ENCODE measurements at regions not wholly inside any gene's neighbourhood (a gene's known extent, or its start where the extent isn't known, plus 50 kb on each side); places are given as distances from the start of the nearest gene placed in this dataset.
A peak's percentile ranks its signal among the peaks of the same experiment; 100 is the strongest.
"Not testable (repeated sequence)": the region's sequence is repeated elsewhere in the genome, so short reads cannot be mapped to it uniquely, and the experiment has no call there.

GRCh38 chr6:15108383-15108715, 137.5 kb upstream of the JARID2 start:
- Histone ChIP-seq H3K27ac (ENCODE audit: low read length, poor library complexity, severe bottlenecking) (no peak overlapping the region), H3K14ac (ENCODE audit: low read length in 2 of 2) (no peak overlapping the region), H4K8ac (ENCODE audit: low read length) (no peak overlapping the region), H2AK5ac (ENCODE audit: low read length, severe bottlenecking) (no peak overlapping the region), H3K4ac (ENCODE audit: low read depth in 1 of 2, low read length in 2 of 2) (no peak overlapping the region), H3K4me2 (ENCODE audit: low read length, poor library complexity, severe bottlenecking) (no peak overlapping the region), H2BK12ac (ENCODE audit: low read length in 2 of 2) (no peak overlapping the region), H2AFZ (ENCODE audit: low read depth, low read length) (no peak overlapping the region), H3K4me1 (ENCODE audit: control insufficient read depth, insufficient read depth, low read depth, low read length) (no peaks in the 10 kb centered on the region), H3K9ac (ENCODE audit: low read length) (no peak overlapping the region), H3K23ac (ENCODE audit: low read length in 2 of 2) (no peak overlapping the region), H3K79me1 (replicated peaks; ENCODE audit: low read length, poor library complexity, severe bottlenecking) (no peaks in the 10 kb centered on the region), H4K91ac (ENCODE audit: low read length) (no peak overlapping the region), H3K36me3 (ENCODE audit: control insufficient read depth in 1 of 2, insufficient read depth in 2 of 2, low read depth in 1 of 2, low read length in 2 of 2) (no peaks in the 10 kb centered on the region), H3K4me3 (ENCODE audit: insufficient read depth in 1 of 2, low read depth in 1 of 2, low read length in 2 of 2) (no peak overlapping the region), H2BK120ac (ENCODE audit: low read depth, low read length) (no peak overlapping the region), H3K18ac (ENCODE audit: low read depth in 1 of 2, low read length in 2 of 2) (no peak overlapping the region), H2BK5ac (ENCODE audit: low read depth, low read length, poor library complexity, severe bottlenecking) (no peak overlapping the region), H3K27me3 (ENCODE audit: control insufficient read depth in 1 of 2, insufficient read depth in 1 of 2, low read length in 2 of 2) (peaks cover 0 to 4% of the 10 kb centered on the region in 2 experiments), H3K9me3 (ENCODE audit: control insufficient read depth, low read length) (peaks cover 5% of the 10 kb centered on the region), H2BK15ac (ENCODE audit: low read depth, poor library complexity, severe bottlenecking) (no peak overlapping the region)
- DNase-seq, result no peak
- WGBS, result 95% methylated on average over 2 of the region's 2 CpGs

- DNase-seq, result peak; percentile 54
- Histone ChIP-seq H3K4me3 (ENCODE audit: insufficient read depth in 1 of 2, low read depth in 1 of 2, low read length in 2 of 2) (no peak overlapping the region), H2AK5ac (ENCODE audit: low read length, severe bottlenecking) (no peak overlapping the region), H3K36me3 (ENCODE audit: control insufficient read depth in 1 of 2, insufficient read depth in 2 of 2, low read depth in 1 of 2, low read length in 2 of 2) (no peaks in the 10 kb centered on the region), H4K8ac (ENCODE audit: low read length) (no peak overlapping the region), H3K4me2 (ENCODE audit: low read length, poor library complexity, severe bottlenecking) (no peak overlapping the region), H3K18ac (ENCODE audit: low read depth in 1 of 2, low read length in 2 of 2) (no peak overlapping the region), H2BK12ac (ENCODE audit: low read length in 2 of 2) (no peak overlapping the region), H3K9me3 (ENCODE audit: control insufficient read depth, low read length) (peaks cover 5% of the 10 kb centered on the region), H4K91ac (ENCODE audit: low read length) (no peak overlapping the region), H2BK120ac (ENCODE audit: low read depth, low read length) (no peak overlapping the region), H2BK5ac (ENCODE audit: low read depth, low read length, poor library complexity, severe bottlenecking) (no peak overlapping the region), H3K9ac (ENCODE audit: low read length) (no peak overlapping the region), H3K14ac (ENCODE audit: low read length in 2 of 2) (no peak overlapping the region), H2AFZ (ENCODE audit: low read depth, low read length) (no peak overlapping the region), H3K23ac (ENCODE audit: low read length in 2 of 2) (no peak overlapping the region), H3K4ac (ENCODE audit: low read depth in 1 of 2, low read length in 2 of 2) (no peak overlapping the region), H3K27ac (ENCODE audit: low read length, poor library complexity, severe bottlenecking) (no peak overlapping the region), H3K4me1 (ENCODE audit: control insufficient read depth, insufficient read depth, low read depth, low read length) (no peaks in the 10 kb centered on the region), H2BK15ac (ENCODE audit: low read depth, poor library complexity, severe bottlenecking) (no peak overlapping the region), H3K79me1 (replicated peaks; ENCODE audit: low read length, poor library complexity, severe bottlenecking) (no peaks in the 10 kb centered on the region), H3K27me3 (ENCODE audit: control insufficient read depth in 1 of 2, insufficient read depth in 1 of 2, low read length in 2 of 2) (no peaks in the 10 kb centered on the region)
- WGBS, result 78% methylated on average over 1 of the region's 12 CpGs
Measured at GRCh38 chr6:15109338-15110090, 136.4 kb upstream of the JARID2 start.

- Histone ChIP-seq H3K4ac (ENCODE audit: low read depth in 1 of 2, low read length in 2 of 2) (no peak overlapping the region), H3K4me1 (ENCODE audit: control insufficient read depth, insufficient read depth, low read depth, low read length) (no peaks in the 10 kb centered on the region), H3K9ac (ENCODE audit: low read length) (no peak overlapping the region), H4K91ac (ENCODE audit: low read length) (no peak overlapping the region), H3K14ac (ENCODE audit: low read length in 2 of 2) (no peak overlapping the region), H2BK5ac (ENCODE audit: low read depth, low read length, poor library complexity, severe bottlenecking) (no peak overlapping the region), H3K36me3 (ENCODE audit: control insufficient read depth in 1 of 2, insufficient read depth in 2 of 2, low read depth in 1 of 2, low read length in 2 of 2) (no peaks in the 10 kb centered on the region), H3K18ac (ENCODE audit: low read depth in 1 of 2, low read length in 2 of 2) (no peak overlapping the region), H2AFZ (ENCODE audit: low read depth, low read length) (no peak overlapping the region), H3K23ac (ENCODE audit: low read length in 2 of 2) (no peak overlapping the region), H3K4me2 (ENCODE audit: low read length, poor library complexity, severe bottlenecking) (no peak overlapping the region), H2BK15ac (ENCODE audit: low read depth, poor library complexity, severe bottlenecking) (no peak overlapping the region), H3K79me1 (replicated peaks; ENCODE audit: low read length, poor library complexity, severe bottlenecking) (no peaks in the 10 kb centered on the region), H2BK12ac (ENCODE audit: low read length in 2 of 2) (no peak overlapping the region), H3K27ac (ENCODE audit: low read length, poor library complexity, severe bottlenecking) (no peak overlapping the region), H4K8ac (ENCODE audit: low read length) (no peak overlapping the region), H2BK120ac (ENCODE audit: low read depth, low read length) (no peak overlapping the region), H3K27me3 (ENCODE audit: control insufficient read depth in 1 of 2, insufficient read depth in 1 of 2, low read length in 2 of 2) (no peaks in the 10 kb centered on the region), H3K4me3 (ENCODE audit: insufficient read depth in 1 of 2, low read depth in 1 of 2, low read length in 2 of 2) (no peak overlapping the region), H3K9me3 (ENCODE audit: control insufficient read depth, low read length) (peaks cover 1% of the 10 kb centered on the region), H2AK5ac (ENCODE audit: low read length, severe bottlenecking) (no peak overlapping the region)
- 80% methylated on average over 1 of the region's 1 CpG for WGBS
- peak; percentile 10 for DNase-seq
Measured at GRCh38 chr6:15110726-15111354, 135.0 kb upstream of the JARID2 start.

GRCh38 chr6:15111576-15111975, 134.3 kb upstream of the JARID2 start:
- H3K18ac ChIP-seq (ENCODE audit: low read depth in 1 of 2, low read length in 2 of 2); H2BK12ac ChIP-seq (ENCODE audit: low read length in 2 of 2): not testable (repeated sequence)

More at GRCh38 chr6:15111576-15111975, 134.3 kb upstream of the JARID2 start:
- not testable (repeated sequence) for H4K91ac ChIP-seq (ENCODE audit: low read length); H3K4me3 ChIP-seq (ENCODE audit: insufficient read depth in 1 of 2, low read depth in 1 of 2, low read length in 2 of 2); H3K9me3 ChIP-seq (ENCODE audit: control insufficient read depth, low read length); H3K4me1 ChIP-seq (ENCODE audit: control insufficient read depth, insufficient read depth, low read depth, low read length); H2BK5ac ChIP-seq (ENCODE audit: low read depth, low read length, poor library complexity, severe bottlenecking); DNase-seq; H3K4ac ChIP-seq (ENCODE audit: low read depth in 1 of 2, low read length in 2 of 2); H3K27ac ChIP-seq (ENCODE audit: low read length, poor library complexity, severe bottlenecking); H3K27me3 ChIP-seq (ENCODE audit: control insufficient read depth in 1 of 2, insufficient read depth in 1 of 2, low read length in 2 of 2); H3K79me1 ChIP-seq (replicated peaks; ENCODE audit: low read length, poor library complexity, severe bottlenecking); H2BK15ac ChIP-seq (ENCODE audit: low read depth, poor library complexity, severe bottlenecking); H3K36me3 ChIP-seq (ENCODE audit: control insufficient read depth in 1 of 2, insufficient read depth in 2 of 2, low read depth in 1 of 2, low read length in 2 of 2); H3K14ac ChIP-seq (ENCODE audit: low read length in 2 of 2); H3K23ac ChIP-seq (ENCODE audit: low read length in 2 of 2); H3K9ac ChIP-seq (ENCODE audit: low read length); H3K4me2 ChIP-seq (ENCODE audit: low read length, poor library complexity, severe bottlenecking); H2AFZ ChIP-seq (ENCODE audit: low read depth, low read length); H2AK5ac ChIP-seq (ENCODE audit: low read length, severe bottlenecking); H4K8ac ChIP-seq (ENCODE audit: low read length); H2BK120ac ChIP-seq (ENCODE audit: low read depth, low read length)
- WGBS, result 64% methylated on average over 1 of the region's 1 CpG

All from mesenchymal stem cell (in vitro differentiated cells and primary cell).